ENCODE measurements at regions not wholly inside any gene's neighbourhood (a gene's known extent, or its start where the extent isn't known, plus 50 kb on each side); places are given as distances from the start of the nearest gene placed in this dataset.

GRCh38 chr2:60118061-60118460 is 435.4 kb downstream of the BCL11A start:
- DNase-seq (ENCODE audit: extremely low spot score) = no peak
- Histone ChIP-seq H3K4me1 (ENCODE audit: insufficient read depth) (no peaks in the 10 kb centered on the region), H3K4me3 (ENCODE audit: low read depth, low read length) (no peak overlapping the region), H3K27ac (ENCODE audit: low read depth) (no peak overlapping the region), H3K36me3 (ENCODE audit: insufficient read depth) (no peaks in the 10 kb centered on the region)
- WGBS = 79% methylated on average over 1 of the region's 1 CpG

- WGBS = 94% methylated on average over 6 of the region's 6 CpGs
- Histone ChIP-seq H3K4me1 (ENCODE audit: insufficient read depth) (no peaks in the 10 kb centered on the region), H3K36me3 (ENCODE audit: insufficient read depth) (no peaks in the 10 kb centered on the region), H3K4me3 (ENCODE audit: low read depth, low read length) (no peak overlapping the region), H3K27ac (ENCODE audit: low read depth) (no peak overlapping the region)
- DNase-seq (ENCODE audit: extremely low spot score) = no peak
These were observed 437.1 kb downstream of the BCL11A start for GRCh38 chr2:60116161-60116875.

DNA sequence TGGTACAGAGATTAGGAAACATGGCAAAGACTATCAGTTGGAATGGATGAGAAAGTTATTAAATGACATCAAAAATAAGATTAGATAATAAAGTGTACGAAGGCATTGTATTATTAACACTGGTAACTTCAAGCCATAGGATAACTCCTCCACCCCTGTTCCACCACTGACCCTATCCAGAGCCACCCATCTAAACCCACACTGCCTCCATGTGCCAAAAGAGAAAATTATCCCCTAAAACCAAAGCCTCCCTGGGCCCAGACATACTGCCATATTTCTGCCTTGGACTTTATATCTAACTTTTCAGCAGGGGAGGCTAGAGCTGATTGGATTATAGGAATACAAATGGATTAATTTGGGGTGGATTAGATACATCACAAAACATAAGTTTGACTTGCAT is 443.7 kb downstream of the BCL11A start:
- no peak for DNase-seq (ENCODE audit: extremely low spot score)
- H3K4me3 ChIP-seq (ENCODE audit: low read depth, low read length) = no peak overlapping the region
- H3K27ac ChIP-seq (ENCODE audit: low read depth) = no peak overlapping the region
- WGBS = 90% methylated on average over 1 of the region's 1 CpG
- no peaks in the 10 kb centered on the region for H3K36me3 ChIP-seq (ENCODE audit: insufficient read depth)
- no peaks in the 10 kb centered on the region for H3K4me1 ChIP-seq (ENCODE audit: insufficient read depth)

- DNase-seq (ENCODE audit: extremely low spot score) = no peak
- no peak overlapping the region for H3K27ac ChIP-seq (ENCODE audit: low read depth)
- no peaks in the 10 kb centered on the region for H3K36me3 ChIP-seq (ENCODE audit: insufficient read depth)
- 50% methylated on average over 2 of the region's 2 CpGs for WGBS
- H3K4me3 ChIP-seq (ENCODE audit: low read depth, low read length) = no peak overlapping the region
- no peaks in the 10 kb centered on the region for H3K4me1 ChIP-seq (ENCODE audit: insufficient read depth)
These were observed 446.5 kb downstream of the BCL11A start for GRCh38 chr2:60106836-60107529.

DNA sequence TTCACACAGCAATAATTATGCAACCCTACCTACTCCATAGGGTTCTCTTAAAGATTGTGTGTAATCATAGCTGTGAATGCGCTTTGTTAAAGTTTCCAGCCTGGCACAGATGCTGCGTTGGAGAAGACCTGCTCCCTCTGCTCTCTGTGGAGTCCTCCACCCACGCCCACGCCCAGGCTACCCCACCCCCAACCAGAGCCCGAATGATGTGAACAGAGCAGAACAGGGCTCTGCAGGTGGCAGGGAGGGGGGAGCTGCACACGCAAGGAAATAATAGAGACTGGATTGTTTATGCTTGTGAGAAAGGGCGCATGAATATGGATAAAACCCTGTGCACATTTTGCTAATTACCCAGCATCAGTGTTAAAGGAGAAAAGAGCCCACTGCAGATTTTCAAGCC is 447.5 kb downstream of the BCL11A start:
- no peaks in the 10 kb centered on the region for H3K4me1 ChIP-seq (ENCODE audit: insufficient read depth)
- H3K36me3 ChIP-seq (ENCODE audit: insufficient read depth) = no peaks in the 10 kb centered on the region
- H3K4me3 ChIP-seq (ENCODE audit: low read depth, low read length) = no peak overlapping the region
- 82% methylated on average over 7 of the region's 7 CpGs for WGBS
- H3K27ac ChIP-seq (ENCODE audit: low read depth) = no peak overlapping the region
- no peak for DNase-seq (ENCODE audit: extremely low spot score)

GRCh38 chr2:60104514-60105505 is 448.6 kb downstream of the BCL11A start:
- Histone ChIP-seq H3K36me3 (ENCODE audit: insufficient read depth) (no peaks in the 10 kb centered on the region), H3K27ac (ENCODE audit: low read depth) (no peak overlapping the region), H3K4me1 (ENCODE audit: insufficient read depth) (no peaks in the 10 kb centered on the region), H3K4me3 (ENCODE audit: low read depth, low read length) (no peak overlapping the region)
- WGBS = 84% methylated on average over 10 of the region's 10 CpGs
- no peak for DNase-seq (ENCODE audit: extremely low spot score)

- DNase-seq (ENCODE audit: extremely low spot score) = no peak
- WGBS = 81% methylated on average over 11 of the region's 11 CpGs
- Histone ChIP-seq H3K4me1 (ENCODE audit: insufficient read depth) (no peaks in the 10 kb centered on the region), H3K36me3 (ENCODE audit: insufficient read depth) (no peaks in the 10 kb centered on the region), H3K4me3 (ENCODE audit: low read depth, low read length) (no peak overlapping the region), H3K27ac (ENCODE audit: low read depth) (no peak overlapping the region)
These were observed 453.4 kb downstream of the BCL11A start for GRCh38 chr2:60100034-60100433.

- Histone ChIP-seq H3K4me1 (ENCODE audit: insufficient read depth) (no peaks in the 10 kb centered on the region), H3K27ac (ENCODE audit: low read depth) (no peak overlapping the region), H3K36me3 (ENCODE audit: insufficient read depth) (no peaks in the 10 kb centered on the region), H3K4me3 (ENCODE audit: low read depth, low read length) (no peak overlapping the region)
- 78% methylated on average over 3 of the region's 3 CpGs for WGBS
- DNase-seq (ENCODE audit: extremely low spot score) = no peak
These were observed 454.5 kb downstream of the BCL11A start for GRCh38 chr2:60098996-60099395.

DNA sequence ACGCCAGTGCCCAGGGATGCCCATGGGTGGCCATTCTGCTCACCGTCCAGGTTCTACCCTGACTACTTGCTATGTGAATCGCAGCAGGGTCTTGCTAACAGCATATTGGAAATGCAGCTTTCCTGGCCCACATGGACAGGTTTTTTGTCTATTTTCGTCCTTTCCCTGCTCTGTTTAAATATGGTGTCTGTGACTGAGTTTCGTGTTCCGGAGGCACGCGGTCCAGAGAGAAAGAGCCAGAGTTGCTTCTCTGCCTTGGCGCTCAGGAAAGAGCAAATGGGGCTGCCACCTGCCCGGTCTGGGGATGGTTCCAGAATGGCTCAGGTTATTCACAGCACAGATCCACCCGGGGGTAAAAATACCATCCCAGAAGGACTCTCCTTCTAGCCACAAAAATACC is 456.2 kb downstream of the BCL11A start:
- H3K4me3 ChIP-seq (ENCODE audit: low read depth, low read length) = no peak overlapping the region
- H3K4me1 ChIP-seq (ENCODE audit: insufficient read depth) = no peaks in the 10 kb centered on the region
- no peak overlapping the region for H3K27ac ChIP-seq (ENCODE audit: low read depth)
- WGBS = 89% methylated on average over 11 of the region's 11 CpGs
- DNase-seq (ENCODE audit: extremely low spot score) = no peak
- H3K36me3 ChIP-seq (ENCODE audit: insufficient read depth) = no peaks in the 10 kb centered on the region

- WGBS = 85% methylated on average over 5 of the region's 5 CpGs
These were observed 456.9 kb downstream of the BCL11A start for GRCh38 chr2:60096556-60096955.

DNA sequence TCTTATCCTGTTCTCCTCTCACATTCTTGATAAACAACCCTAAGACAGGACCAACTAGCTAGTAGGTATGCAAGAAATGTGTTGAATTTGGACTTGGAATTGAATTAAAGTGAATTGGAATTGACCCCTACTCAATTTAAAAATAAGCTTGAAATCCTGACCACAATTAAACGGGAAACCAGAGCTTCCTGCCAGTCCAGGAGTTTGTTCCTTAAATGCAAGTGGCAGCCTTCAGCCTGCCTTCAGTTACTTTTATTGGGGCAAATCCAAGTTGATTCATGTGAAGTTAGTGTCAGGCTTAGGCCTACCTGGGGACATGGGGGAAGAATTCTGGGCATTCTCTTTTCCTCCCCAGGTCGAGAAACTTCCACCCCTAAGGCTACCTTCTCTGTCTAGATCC is 457.6 kb downstream of the BCL11A start:
- DNase-seq (ENCODE audit: extremely low spot score) = no peak
- Histone ChIP-seq H3K36me3 (ENCODE audit: insufficient read depth) (no peaks in the 10 kb centered on the region), H3K4me1 (ENCODE audit: insufficient read depth) (no peaks in the 10 kb centered on the region), H3K4me3 (ENCODE audit: low read depth, low read length) (no peak overlapping the region), H3K27ac (ENCODE audit: low read depth) (no peak overlapping the region)
- WGBS = 70% methylated on average over 2 of the region's 2 CpGs

More at GRCh38 chr2:60096556-60096955, 456.9 kb downstream of the BCL11A start:
- Histone ChIP-seq H3K4me1 (ENCODE audit: insufficient read depth) (no peaks in the 10 kb centered on the region), H3K4me3 (ENCODE audit: low read depth, low read length) (no peak overlapping the region), H3K27ac (ENCODE audit: low read depth) (no peak overlapping the region), H3K36me3 (ENCODE audit: insufficient read depth) (no peaks in the 10 kb centered on the region)
- no peak for DNase-seq (ENCODE audit: extremely low spot score)

DNA sequence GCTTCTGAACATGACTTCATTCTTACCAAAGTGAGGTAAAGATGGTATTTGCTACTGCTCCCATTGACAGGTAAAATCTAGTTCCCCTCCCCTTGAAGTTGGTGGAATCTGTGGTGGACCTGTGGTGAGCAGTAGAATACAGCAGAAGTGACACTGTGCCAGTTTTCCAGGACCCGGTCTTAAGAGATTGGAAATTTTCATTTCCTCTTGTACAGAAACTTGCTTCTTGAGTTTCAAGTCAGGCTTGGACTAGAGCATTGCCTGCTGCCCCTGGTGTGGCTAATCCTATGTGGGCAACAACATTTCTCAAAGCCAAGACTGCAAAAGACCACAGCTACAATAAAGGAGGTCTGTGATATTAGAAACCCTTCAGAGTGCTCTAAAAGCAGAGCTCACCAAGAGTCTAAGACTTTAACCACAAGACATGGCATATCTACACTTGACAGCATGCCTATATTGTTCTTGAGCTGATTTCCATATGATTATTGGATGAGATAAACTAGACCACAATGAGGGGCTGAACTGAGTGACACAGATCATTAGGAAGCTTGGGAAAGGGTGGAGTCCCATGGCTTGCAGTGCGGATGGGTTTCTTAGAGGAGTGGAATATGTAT is 458.1 kb downstream of the BCL11A start:
- no peaks in the 10 kb centered on the region for H3K4me1 ChIP-seq (ENCODE audit: insufficient read depth)
- DNase-seq (ENCODE audit: extremely low spot score) = no peak
- WGBS = 89% methylated on average over 2 of the region's 2 CpGs
- no peak overlapping the region for H3K27ac ChIP-seq (ENCODE audit: low read depth)
- H3K4me3 ChIP-seq (ENCODE audit: low read depth, low read length) = no peak overlapping the region
- H3K36me3 ChIP-seq (ENCODE audit: insufficient read depth) = no peaks in the 10 kb centered on the region

- Histone ChIP-seq H3K36me3 (ENCODE audit: insufficient read depth) (no peaks in the 10 kb centered on the region), H3K4me1 (ENCODE audit: insufficient read depth) (no peaks in the 10 kb centered on the region), H3K4me3 (ENCODE audit: low read depth, low read length) (no peak overlapping the region), H3K27ac (ENCODE audit: low read depth) (no peak overlapping the region)
- 81% methylated on average over 3 of the region's 3 CpGs for WGBS
- no peak for DNase-seq (ENCODE audit: extremely low spot score)
These were observed 459.0 kb downstream of the BCL11A start for GRCh38 chr2:60094450-60094929.
